Fibroblast of skin of abdomen (primary cell): ENCODE measurements at regions not wholly inside any gene's neighbourhood (a gene's known extent, or its start where the extent isn't known, plus 50 kb on each side); places are given as distances from the start of the nearest gene placed in this dataset.
A peak's percentile ranks its signal among the peaks of the same experiment; 100 is the strongest.

Source experiments
- DNase-seq: peaks from one replicate; pipeline ENCODE4 v3.0.0-alpha.2; 2013

DNA sequence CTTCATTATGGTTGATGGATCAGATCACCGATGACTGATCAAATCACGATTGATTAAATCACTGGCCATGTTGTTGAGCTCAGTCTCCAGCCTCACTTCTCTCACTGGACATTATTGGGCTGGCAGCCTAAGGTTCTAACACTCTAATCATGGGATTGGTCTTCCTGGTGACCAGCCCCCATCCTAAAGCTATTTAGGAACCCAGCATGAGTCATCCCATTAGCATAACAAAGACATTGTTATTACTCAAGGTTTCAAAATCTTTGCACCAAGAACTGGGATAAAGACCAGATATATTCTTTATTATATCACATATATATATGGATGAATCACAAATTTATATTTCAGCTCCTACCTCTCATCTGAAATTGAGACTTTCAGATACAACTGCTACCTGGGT is 272.1 kb upstream of the IL12B start:
- no peak for DNase-seq

DNA sequence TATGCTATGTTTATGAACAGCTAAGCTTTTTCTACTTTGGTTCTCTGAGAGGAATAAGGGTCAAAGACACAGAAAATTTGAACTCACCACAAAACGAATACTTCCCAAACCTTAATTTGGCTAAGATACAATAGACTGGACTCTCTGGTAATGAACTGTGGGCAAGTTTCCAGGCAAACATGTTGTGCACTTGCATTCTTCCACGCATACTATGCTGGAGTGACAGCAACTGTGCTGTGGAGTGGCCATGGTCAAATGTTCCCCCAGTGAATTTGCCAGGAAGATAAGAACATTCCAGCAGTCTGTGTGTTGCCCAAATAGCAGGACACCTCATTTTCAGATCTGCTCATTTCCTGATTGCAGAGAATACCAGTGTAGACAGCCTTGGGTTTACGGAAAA is 275.3 kb upstream of the IL12B start:
- no peak for DNase-seq

DNA sequence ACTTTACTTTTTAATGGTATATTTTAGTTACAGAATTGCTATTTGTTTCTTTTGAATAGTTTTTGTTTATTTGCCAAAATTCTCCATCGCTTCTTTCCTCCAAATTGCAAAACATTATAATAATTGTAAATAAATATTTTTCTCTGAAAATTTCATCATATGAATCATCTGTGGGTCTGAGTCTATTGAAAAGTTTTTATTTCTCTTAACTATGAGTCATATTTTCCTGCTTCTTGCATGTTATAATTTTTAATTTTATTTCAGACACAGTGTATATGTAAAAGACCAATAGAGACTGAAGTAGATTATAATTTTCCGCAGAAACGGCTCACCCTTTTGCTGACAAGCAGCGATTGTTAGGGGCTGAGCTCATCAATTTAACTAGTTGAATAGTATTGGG is 279.1 kb upstream of the IL12B start:
- DNase-seq = no peak

DNA sequence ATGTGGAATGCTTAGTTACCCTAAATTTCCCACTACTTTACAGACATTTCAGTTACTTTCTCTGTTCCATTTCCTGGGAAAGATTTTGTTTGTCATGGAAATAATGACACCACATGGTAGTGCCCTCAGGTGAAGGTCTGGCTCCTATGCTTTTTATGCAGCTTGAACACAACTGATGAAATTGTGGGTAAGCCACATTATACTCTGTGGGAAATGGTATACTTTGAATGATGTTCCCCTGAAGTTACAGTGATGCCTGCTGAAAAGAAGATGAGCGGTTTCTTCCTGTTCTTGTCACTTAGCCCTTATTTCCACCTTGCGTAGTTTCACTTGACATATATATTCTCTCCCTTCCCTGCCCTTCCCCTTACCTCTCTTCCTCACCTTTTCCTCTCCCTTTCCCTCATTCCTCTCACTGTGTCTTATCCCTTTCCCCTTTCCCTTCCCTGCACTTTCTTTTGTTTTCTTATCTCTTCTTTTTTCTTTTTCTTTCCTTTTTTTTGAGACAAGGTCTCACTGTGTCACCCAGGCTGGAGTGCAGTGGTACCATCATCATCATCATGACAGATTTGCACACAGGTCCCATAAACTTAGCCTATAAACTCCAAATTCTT is 280.8 kb upstream of the IL12B start:
- DNase-seq = no peak

DNA sequence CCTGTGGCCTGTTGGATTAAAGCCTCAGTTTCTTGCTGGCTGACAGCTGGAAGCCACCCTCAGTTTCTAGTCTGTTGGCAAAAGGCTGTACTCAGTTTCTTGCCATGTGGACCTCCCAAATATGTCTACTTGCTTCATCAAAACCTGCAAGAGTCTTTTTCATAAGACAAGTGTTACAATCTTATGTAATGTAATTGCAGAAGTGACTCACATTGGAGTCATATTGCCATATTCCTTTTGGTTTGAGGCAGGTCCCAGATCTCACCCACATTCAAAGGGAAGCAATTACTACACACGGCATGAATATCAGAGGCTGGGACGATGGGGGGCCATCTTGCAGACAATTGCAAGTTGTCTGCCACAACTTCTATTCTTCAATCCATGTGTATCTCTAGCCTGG is 286.7 kb upstream of the IL12B start:
- DNase-seq = peak; percentile 61

DNA sequence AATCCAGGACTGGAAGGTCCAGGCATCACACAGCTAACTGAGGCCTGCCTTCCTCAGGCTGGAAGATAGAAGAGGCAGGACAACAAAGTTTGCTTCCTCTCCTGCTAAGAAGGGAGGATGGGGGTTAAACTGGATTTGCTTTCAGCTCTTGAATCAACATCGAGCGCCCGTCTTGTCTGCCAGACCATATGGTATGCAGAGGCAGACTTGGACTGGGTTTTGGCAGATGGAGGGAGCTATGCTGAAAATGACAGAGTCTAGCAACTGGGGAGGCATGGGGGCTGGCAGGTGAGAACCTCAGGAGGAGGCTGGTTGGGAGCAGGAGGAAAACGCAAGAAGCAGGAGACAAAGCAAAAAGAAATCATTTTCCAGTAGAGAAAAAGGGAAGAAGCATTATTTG is 289.5 kb upstream of the IL12B start:
- peak; percentile 24 for DNase-seq

DNA sequence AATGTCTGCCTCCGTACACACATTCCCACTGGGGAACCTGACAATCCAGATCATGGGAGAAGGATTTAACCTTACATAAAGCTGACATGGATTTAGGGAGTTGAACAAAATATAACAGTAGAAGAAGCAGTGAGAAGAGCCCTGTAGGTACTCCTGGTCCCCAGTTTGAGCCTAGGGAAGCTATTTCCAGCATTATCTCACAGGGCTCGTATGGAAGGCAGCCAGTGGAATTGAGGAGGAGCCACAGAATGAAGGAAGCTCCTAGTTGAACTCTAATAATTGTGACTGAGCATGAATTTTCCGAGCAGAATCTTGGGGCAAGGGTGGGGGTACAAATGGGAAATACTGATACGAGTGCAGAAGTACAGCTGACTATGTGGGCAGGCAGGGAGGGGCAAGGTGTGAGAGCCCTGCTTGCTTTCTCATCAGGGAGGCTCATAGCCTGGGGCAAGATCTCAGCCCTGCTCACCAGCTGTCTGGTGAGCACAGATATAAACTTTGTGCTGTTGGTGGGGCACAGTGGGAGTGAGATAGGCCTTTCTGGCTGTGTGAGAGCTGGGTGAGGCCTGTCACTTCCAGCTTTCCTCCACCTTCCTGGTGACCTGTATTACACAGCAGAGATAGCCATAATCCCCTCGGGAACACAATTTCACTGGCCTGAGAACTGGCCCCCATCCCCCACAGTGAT is 290.7 kb upstream of the IL12B start:
- DNase-seq = no peak

DNA sequence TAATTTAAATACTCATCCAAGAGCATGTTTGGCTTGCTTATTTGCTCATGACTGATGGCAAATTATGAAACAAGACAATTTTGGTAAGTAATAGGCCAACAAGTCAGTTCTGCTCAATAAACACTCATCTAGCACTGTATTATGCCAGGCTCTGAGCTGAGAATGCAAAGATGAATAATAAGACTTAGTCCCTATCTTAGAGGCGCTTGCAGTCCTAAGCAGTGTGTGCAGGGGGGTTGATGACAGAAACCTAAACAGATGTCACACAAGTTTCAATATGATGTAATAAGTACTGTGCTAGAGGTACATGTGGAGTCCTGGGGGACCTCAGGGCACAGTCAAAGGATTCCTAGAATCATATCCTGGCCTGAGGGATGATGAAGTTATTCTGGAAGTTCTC is 287.6 kb upstream of the ADRA1B start:
- DNase-seq = no peak

DNA sequence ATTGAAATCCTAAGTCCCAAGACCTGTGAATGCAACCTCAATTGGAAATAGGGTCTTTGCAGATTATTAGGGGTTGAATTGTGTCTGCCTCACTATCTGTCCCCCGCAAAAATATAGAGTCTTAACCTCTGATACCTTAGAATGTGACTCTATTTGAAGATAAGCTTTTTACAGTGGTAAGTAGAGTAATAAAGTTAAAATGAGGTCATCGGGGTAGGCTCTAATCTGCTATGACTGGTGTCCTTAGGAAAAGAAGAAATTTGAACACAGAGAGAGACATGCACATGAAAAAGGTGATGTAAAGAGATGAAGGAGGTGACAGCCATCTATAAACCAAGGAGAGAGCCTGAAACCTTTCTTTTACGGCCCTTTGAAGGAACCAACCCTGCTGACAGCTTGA is 287.1 kb upstream of the ADRA1B start:
- no peak for DNase-seq

DNA sequence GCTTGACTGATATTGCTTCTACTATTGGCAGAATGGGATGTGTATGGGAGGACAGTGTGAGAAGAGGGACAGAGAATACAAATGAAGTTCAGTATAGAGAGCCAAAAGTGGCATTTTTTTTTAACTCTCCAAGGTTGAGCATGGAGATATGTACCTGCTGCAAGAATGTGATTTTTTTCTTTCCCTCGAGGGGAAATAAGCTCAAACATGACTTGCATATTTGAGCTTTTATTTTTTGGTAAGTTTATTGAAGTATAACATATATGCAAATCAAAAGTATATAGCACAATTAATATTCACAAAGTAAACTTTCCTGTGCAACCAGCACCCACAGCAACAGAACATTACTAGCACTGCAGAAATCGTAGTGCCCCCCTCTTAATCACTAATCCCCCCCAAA is 285.7 kb upstream of the ADRA1B start:
- DNase-seq = no peak

DNA sequence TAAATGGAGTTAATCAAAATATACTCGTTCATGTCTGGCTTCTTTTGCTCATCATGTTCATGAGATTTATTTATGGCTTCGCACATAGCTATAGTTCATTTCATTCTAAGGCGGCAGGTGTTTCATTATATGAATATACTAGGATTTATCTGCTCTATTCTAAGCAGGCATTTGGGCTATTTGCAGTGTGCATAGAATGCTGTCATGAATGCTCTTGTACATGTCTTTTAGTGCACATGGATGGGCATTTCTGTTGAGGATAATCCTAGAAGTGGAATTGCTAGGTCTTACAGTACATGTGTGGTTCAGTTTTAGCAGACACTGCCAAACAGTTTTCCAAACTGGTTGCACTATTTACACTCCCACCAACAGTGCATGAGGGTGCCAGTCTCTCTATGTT is 285.3 kb upstream of the ADRA1B start:
- DNase-seq = no peak

DNA sequence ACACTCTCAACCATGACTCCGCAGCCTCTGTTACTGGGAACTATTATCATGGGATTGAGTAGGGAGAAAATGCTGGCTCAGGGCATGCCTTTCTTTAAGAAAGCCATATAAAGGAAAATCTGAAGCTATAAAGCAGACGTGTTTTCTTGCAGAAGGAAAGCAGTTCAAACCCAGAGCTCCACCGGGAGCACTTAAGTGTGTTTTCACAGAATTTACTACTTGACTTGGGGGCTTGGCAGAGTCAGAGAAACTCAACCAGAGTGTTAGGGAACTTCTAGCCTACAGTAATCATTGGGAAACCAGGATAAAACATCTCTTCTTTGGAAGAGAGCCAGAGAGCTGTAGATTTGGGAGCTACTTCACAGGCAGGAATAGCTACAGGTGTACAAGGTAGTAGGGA is 283.4 kb upstream of the ADRA1B start:
- no peak for DNase-seq

DNA sequence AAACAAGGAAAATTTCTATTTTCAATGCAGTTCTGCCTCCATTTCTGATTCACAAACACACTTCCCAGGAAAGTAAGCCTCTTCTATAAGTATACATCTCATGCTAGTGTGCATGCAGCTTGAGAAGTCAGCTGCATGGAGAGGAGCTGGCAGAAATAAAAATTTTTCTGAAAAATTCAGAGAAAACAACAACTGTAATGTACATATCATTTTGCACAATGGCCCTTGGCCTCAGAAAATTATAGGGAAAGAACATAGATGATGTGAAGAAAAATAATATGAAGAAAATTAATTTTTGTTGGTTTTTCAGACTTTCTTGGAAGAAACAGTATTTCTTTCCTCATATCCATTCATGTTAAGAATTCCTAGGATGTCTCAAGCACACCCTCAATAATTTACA is 277.8 kb upstream of the ADRA1B start:
- no peak for DNase-seq

DNA sequence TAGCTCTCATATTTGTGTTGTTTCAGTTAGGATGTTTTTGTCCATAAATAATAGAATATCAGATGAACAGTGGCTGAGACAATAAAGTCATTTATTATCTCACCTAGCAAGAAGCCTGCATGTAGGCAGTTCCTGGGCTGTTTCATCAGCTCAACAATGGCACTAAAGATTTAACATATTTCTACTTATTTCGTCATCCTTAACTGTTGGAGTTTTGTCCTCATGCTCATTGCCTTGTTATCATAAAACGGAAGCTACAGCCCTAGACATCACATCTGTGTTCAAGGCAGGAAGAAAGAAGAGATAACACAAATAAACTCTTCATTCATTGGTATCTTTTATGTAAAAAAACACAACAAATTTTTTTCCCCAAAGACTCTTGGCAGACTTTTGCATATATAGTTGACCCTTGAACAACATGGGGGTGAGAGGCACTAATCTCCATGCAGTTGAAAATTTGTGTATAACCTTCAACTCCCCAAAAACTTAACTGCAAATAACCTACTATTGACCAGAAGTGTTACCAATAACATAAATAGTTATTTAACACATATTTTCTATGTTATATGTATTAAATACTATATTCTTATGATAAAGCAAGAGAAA is 277.2 kb upstream of the ADRA1B start:
- DNase-seq = peak; percentile 32

DNA sequence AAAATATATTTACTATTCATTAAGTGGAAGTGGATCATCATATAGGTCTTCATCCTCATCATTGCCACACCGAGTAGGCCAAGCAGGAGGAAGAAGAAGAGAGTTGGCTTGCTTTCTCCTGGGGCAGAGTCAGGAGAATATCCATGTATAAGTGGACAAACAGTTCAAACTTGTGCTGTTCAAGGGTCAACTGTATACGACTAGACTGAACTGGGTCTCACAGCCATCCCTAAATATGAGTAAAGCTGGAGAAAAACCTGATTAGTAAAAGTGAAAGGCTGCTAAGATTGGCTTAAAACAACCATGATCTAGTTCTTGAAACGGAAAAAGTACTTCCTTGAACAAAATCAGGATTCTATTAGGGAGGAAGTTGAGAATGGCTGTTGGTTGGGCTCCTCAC is 276.7 kb upstream of the ADRA1B start:
- DNase-seq = no peak

DNA sequence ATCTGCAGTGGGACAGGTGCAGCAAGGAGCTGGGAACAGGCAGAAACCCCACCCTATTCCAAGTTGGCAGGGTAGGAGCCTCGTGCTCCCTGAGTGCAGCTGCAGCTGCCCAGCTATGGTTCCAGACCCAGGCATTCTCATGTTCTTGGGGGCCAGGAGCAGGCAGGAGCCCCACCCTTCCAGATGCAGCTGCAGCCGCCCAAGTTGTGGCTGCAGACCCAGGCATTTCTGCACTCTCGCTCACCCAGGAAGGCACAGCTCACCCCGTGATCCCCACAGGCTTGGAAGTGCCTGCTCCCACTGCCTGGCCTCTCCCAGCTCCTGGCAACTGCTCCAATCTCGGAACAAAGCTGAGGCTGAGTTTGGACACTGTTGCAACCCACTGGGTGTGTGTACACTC is 275.8 kb upstream of the ADRA1B start:
- DNase-seq = no peak

DNA sequence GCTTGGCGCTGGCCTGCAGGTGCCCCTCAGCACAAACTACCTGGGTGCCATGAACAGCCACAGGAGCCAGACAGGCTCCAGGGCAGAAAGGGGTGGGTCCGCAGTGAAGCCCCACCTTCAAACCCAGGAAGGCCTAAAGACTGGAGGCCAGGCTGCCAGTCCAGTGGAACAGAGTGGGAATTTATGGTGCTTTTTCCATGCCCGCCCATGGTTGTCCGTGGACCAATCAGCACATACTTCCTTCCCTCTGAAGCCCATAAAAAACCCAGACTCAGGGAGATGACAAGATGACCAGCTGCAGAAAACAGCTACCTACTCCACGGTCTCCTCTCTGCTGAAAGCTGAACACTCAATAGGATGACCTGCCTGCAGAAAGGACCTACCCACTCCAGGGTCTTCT is 275.4 kb upstream of the ADRA1B start:
- no peak for DNase-seq

DNA sequence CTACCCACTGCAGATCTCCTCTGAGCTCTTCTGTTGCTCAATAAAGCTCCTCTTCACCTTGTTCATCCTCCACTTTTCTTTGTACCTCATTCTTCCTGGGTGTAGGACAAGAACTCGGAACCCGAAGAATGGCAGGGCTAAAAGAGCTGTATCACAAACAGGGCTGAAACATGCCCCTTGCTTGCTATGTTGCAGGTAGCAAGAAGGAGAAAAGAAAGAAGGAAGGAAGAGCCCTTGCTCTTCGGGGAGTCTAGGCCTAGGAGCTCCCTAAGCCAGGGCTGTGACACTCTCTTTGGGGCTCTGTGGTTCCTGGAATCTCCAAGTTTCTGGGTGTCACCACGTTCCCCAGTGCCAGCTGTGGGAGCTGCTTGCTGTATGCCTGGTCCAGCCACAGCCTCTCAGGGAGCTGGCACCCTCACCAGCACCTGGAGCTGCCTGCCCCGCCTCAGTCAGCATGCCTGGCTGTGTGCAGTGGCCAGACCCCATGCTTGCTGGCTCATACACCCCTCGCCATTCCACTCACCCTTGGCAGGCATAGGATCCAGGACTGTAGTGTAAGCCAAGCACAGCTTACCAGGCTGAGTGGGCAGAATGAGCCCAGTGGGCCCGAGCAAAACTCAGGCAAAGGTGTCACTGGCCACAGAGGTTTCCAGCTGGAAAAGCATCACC is 274.8 kb upstream of the ADRA1B start:
- DNase-seq = no peak

DNA sequence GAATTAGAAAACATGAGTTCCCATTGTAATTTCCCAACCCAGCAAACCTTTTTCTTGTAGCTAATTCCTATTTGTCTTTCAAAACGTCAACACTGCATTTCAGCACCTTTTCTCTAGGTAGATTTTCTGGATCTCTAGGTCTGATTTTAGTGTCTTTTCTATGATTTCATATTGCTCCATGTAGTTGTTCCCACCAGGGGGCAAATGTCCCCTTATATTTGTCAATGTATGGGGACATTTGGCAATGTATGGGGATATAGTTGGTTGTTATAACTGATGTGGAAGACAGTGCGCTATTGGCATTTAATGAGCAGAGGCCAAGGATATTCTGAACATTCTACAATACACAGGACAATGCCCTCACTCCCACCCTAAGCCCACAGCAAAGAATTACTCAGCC is 273.9 kb upstream of the ADRA1B start:
- DNase-seq = no peak

DNA sequence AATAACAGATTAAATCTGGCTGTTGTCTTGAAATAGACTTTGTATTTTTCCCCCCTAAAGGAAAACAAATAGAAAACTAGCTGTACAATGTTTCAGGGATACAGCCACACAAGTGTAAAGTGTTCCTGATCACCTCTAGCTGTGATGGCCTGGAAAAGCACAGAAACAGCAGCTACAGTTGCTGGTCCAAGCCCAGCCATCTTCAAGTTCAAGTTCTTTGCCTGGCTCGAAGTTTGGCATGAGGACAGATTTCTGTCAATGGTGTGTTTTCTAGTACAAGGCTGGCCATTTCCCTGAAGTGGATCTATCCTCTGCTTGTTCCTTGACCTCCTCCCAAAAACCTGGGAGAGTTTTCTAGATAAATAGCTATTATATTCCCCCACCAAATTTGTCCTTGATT is 272.2 kb upstream of the ADRA1B start:
- no peak for DNase-seq

DNA sequence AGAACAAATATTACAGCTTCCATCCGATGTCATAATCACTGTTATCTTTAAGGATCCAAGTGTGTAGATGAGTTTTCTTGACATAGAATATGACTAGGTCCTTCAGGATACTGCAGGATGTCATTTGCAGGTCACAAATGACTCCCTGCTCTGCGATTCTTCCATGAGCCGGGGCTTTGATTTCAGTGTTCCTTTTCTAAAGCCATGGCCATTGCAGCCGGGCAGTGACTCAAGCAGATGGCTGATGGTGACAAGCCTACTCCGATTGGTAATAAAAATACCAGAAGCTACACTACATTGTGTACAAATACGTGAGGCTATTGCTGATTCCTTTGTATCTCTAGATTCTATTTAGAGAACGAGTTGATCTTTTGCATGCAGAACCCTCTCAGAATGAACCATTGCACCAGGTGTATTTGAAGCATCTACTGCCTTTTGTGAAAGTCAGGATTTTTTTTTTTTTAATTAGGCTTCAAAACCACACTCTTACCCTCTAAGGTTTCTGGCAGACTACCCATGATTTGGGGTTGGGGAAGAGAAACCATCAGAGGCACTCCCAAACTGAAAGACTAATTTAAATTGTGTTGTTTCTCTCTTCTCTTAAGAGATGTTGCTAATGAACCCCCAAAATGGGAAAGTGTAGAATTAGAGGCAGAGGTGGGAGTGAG is 271.0 kb upstream of the ADRA1B start:
- no peak for DNase-seq

DNA sequence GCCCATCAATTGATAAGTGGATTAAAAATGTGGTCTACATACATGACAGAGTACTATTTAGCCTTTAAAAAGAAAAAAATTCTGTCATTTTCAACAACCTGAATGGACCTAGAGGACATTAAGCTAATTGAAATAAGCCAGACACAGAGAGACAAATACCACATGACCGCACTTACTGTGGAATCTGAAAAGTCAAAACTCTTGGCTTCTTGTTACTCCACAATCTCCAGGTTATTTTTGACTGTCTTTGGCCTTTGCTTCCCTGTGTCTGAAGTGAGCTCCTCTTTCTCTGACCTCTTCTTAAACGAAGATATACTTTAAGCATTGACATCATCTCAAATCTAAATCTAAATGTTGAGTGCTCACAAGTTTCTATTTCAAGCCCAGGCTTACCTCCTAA is 265.5 kb upstream of the ADRA1B start:
- no peak for DNase-seq

DNA sequence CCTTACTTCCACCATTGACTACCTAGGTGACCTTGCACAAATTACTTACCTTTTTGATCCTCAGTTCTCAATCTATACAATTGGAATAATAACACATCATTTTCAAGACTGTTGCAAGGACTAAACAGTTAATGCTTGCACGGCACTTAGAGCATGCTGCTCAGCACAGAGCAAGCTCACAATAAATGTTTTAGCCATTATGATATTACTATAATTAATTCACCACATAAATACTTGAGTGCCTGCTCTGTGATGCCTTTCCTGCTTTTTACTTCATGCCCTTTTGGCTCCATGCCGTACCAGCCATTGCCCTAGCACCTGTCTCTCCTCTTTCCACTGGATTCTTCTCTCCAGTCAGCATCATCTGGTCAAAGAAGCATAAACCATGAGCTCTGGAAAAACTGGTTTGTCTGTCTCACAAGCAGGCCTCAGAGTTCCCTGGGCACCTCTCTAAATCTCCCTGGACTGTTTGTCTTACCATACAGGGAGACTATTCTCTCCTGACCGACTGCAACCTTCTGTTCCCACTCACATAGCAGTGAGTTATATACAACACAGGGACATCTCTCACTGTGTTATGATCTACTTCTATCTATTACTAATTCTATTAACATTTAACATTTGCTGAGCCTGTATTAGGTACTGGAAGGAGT is 260.4 kb upstream of the ADRA1B start:
- no peak for DNase-seq
